HFFc6 (cell line): ENCODE measurements at regions not wholly inside any gene's neighbourhood (a gene's known extent, or its start where the extent isn't known, plus 50 kb on each side); places are given as distances from the start of the nearest gene placed in this dataset.
"Not testable (repeated sequence)": the region's sequence is repeated elsewhere in the genome, so short reads cannot be mapped to it uniquely, and the experiment has no call there.

Experiments used
- DNase-seq: peaks from one replicate; pipeline ENCODE4 v3.0.0-alpha.2; 2018
- H3K27ac Mint-ChIP-seq: 2 replicates; pipeline ENCODE4 v1.8.0; 2020; ENCODE audit warnings: mild to moderate bottlenecking, mixed read lengths
- H3K27me3 Mint-ChIP-seq: 2 replicates; pipeline ENCODE4 v1.8.0; 2021; ENCODE audit warnings: mild to moderate bottlenecking, moderate library complexity, mixed read lengths; ENCODE audit not compliant: insufficient read depth
- H3K36me3 Mint-ChIP-seq: 2 replicates; pipeline ENCODE4 v1.8.0; 2021; ENCODE audit warnings: low read depth, mixed read lengths
- H3K4me1 Mint-ChIP-seq: 2 replicates; pipeline ENCODE4 v1.8.0; 2020; ENCODE audit warnings: low read depth, mixed read lengths
- H3K4me3 Mint-ChIP-seq: 2 replicates; pipeline ENCODE4 v1.8.0; 2020; ENCODE audit warnings: mild to moderate bottlenecking, moderate library complexity, mixed read lengths
- H3K9me3 Mint-ChIP-seq: 2 replicates; pipeline ENCODE4 v1.8.0; 2020; ENCODE audit warnings: mild to moderate bottlenecking, mixed read lengths
- TF ChIP-seq, protein P1 (sequence below): fragments of 200-600 bp; sonication (generic); IDR thresholded peaks from 2 replicates; pipeline ENCODE4 v1.5.0; 2021; ENCODE audit warnings: antibody characterized with exemption, mild to moderate bottlenecking

GRCh38 chr7:41567031-41567730, 135.7 kb downstream of the INHBA start:
- TF ChIP-seq, protein P1, sequence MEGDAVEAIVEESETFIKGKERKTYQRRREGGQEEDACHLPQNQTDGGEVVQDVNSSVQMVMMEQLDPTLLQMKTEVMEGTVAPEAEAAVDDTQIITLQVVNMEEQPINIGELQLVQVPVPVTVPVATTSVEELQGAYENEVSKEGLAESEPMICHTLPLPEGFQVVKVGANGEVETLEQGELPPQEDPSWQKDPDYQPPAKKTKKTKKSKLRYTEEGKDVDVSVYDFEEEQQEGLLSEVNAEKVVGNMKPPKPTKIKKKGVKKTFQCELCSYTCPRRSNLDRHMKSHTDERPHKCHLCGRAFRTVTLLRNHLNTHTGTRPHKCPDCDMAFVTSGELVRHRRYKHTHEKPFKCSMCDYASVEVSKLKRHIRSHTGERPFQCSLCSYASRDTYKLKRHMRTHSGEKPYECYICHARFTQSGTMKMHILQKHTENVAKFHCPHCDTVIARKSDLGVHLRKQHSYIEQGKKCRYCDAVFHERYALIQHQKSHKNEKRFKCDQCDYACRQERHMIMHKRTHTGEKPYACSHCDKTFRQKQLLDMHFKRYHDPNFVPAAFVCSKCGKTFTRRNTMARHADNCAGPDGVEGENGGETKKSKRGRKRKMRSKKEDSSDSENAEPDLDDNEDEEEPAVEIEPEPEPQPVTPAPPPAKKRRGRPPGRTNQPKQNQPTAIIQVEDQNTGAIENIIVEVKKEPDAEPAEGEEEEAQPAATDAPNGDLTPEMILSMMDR: no peak
- DNase-seq: no peak
- H3K9me3 Mint-ChIP-seq: no peaks in the 10 kb centered on the region
- no peaks in the 10 kb centered on the region for H3K36me3 Mint-ChIP-seq
- peak overlapping the region; percentile 54 for H3K27ac Mint-ChIP-seq
- peaks cover 36% of the 10 kb centered on the region for H3K4me1 Mint-ChIP-seq
- no peak overlapping the region; the same call in 1 of the 2 replicates for H3K4me3 Mint-ChIP-seq
- peaks cover 5% of the 10 kb centered on the region; the same call in 1 of the 2 replicates for H3K27me3 Mint-ChIP-seq

- Mint-ChIP-seq H3K9me3 (no peaks in the 10 kb centered on the region), H3K4me3 (no peak overlapping the region), H3K27ac (no peak overlapping the region), H3K36me3 (no peaks in the 10 kb centered on the region), H3K27me3 (peaks cover 5% of the 10 kb centered on the region; the same call in 1 of the 2 replicates), H3K4me1 (peaks cover 36% of the 10 kb centered on the region)
- DNase-seq: no peak
- TF ChIP-seq, protein P1: no peak
Measured at GRCh38 chr7:41566581-41566980, 136.3 kb downstream of the INHBA start.

DNA sequence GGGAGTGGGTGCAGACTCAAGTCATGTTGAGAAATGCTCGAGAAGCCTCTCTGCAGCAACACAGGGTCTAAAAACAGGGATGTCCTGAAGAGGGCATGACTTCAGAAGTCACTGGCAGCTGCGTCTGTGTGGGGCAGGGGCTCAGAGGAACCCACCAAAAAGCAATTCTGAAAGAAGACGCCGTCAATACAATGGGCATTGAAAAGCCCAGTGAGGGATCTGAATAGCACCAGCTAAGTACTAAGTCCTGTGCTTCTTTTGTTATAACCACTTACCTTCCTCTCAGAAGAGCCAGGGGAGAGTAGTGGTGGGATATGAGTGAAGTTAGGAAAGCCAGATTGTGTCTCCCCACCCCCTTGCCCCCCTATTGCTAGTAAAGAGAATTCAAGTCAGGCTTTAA, 137.2 kb downstream of the INHBA start:
- TF ChIP-seq, protein P1: no peak
- no peaks in the 10 kb centered on the region for H3K36me3 Mint-ChIP-seq
- no peak overlapping the region for H3K27ac Mint-ChIP-seq

DNA sequence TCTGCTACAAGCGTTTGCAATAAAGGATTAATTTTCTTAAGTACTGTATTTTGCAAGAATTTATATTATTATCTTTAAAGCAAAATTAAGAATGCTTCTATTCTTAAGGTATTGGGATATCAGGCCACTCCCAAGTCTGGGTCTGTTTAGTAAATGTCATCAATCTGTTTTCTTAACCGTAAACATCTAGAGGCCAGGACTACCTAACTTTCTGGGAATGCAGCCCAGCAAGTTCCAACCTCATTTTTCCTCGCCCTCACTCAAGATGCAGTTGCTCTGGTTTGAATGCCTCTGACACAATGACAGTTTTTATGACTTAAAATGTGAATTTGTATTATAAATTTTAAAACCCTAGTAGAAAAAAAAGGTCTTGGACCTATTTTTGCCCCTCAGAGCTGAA, 143.5 kb downstream of the INHBA start:
- Mint-ChIP-seq H3K4me3 (no peak overlapping the region), H3K27ac (no peak overlapping the region), H3K4me1 (no peaks in the 10 kb centered on the region), H3K36me3 (peaks cover 4% of the 10 kb centered on the region; the same call in 1 of the 2 replicates), H3K27me3 (peaks cover 2% of the 10 kb centered on the region; the same call in 1 of the 2 replicates), H3K9me3 (no peaks in the 10 kb centered on the region)
- no peak for DNase-seq
- TF ChIP-seq, protein P1: no peak

More for the DNA sequence above, 137.2 kb downstream of the INHBA start:
- no peak for DNase-seq
- Mint-ChIP-seq H3K4me1 (peaks cover 29% of the 10 kb centered on the region), H3K27me3 (peaks cover 5% of the 10 kb centered on the region; the same call in 1 of the 2 replicates), H3K9me3 (no peaks in the 10 kb centered on the region), H3K4me3 (no peak overlapping the region)

GRCh38 chr7:41554481-41554880, 148.4 kb downstream of the INHBA start:
- TF ChIP-seq, protein P1: no peak
- DNase-seq: no peak
- Mint-ChIP-seq H3K9me3 (peaks cover 21% of the 10 kb centered on the region), H3K27me3 (no peaks in the 10 kb centered on the region), H3K36me3 (peaks cover 31% of the 10 kb centered on the region), H3K4me1 (peaks cover 8% of the 10 kb centered on the region; the same call in 1 of the 2 replicates), H3K27ac (no peak overlapping the region), H3K4me3 (no peak overlapping the region)

DNA sequence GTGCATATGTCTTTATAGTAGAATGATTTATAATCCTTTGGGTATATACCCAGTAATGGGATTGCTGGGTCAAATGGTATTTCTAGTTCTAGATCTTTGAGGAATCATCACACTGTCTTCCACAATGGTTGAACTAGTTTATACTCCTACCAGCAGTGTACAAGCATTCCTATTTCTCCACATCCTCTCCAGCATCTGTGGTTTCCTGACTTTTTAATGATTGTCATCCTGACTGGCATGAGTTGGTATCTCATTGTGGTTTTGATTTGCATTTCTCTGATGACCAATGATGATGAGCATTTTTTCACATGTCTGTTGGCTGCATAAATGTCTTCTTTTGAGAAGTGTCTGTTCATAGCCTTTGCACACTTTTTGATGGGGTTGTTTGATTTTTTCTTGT, 152.8 kb downstream of the INHBA start:
- Mint-ChIP-seq H3K36me3 (peaks cover 27% of the 10 kb centered on the region), H3K9me3 (peaks cover 21% of the 10 kb centered on the region)
- peak; percentile 53 for DNase-seq
- not testable (repeated sequence) for H3K27ac Mint-ChIP-seq, H3K4me3 Mint-ChIP-seq, H3K4me1 Mint-ChIP-seq, H3K27me3 Mint-ChIP-seq
